COLO668 (cell line): ENCODE measurements at regions not wholly inside any gene's neighbourhood (a gene's known extent, or its start where the extent isn't known, plus 50 kb on each side); places are given as distances from the start of the nearest gene placed in this dataset.
"Not testable (repeated sequence)": the region's sequence is repeated elsewhere in the genome, so short reads cannot be mapped to it uniquely, and the experiment has no call there.

Source experiments
- DNase-seq: peaks from one replicate; lab custom pipeline; 2025; ENCODE audit not compliant: unreplicated experiment; lab: John Stamatoyannopoulos, UW

DNA sequence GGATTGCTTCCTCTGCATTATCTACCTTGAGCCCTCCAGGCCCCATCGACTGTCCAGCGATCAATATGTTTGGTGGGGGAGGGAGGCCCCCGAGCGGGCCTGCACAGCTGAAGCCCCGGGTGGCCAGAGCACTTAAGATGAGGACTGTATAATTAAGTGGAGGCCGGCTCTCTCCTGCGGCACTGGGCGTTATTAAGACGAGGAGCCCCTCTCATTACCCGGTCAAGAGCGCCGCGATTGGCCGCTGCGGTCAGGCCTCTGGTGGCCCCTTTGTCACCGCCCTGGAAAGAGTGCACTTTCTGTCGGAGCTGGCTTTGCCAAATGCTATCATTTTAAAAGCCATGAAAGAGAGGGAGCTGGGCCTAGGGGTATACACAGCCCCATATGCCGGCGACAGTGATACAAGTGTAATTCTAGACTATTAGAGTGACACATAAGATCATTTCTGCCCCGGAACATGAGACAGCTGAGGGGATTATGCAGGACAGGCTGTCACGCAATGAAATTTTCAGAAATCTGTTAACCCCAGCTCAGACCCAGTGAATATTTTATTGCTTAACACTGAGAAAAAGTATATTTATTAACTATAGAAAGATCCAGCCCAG is 106.3 kb upstream of the IRX1 start:
- no peak for DNase-seq

GRCh38 chr5:3484836-3485235 is 110.8 kb upstream of the IRX1 start:
- no peak for DNase-seq

GRCh38 chr5:3481175-3481574 is 114.5 kb upstream of the IRX1 start:
- DNase-seq, result no peak

DNA sequence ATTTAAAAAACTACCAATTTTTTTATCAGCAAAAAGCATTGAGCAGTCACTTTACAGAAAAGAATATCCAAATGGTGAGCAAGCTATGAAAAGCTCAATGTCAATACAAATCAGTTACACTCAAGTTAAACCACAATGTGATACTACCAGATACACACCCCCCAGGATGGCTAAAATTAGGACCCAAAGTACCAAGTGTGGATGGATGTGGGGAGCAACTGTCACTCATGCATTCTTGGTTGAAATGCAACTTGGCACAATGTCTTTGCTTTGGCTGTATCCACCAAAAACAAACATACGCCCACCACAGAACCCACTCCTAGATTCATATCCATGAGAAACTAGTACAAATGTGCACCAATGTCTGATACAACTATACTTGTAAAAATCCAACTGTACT is 120.0 kb upstream of the IRX1 start:
- DNase-seq, result no peak

- no peak for DNase-seq
Measured at GRCh38 chr5:3466392-3466791, 129.2 kb upstream of the IRX1 start.

GRCh38 chr5:3460416-3460815 is 135.2 kb upstream of the IRX1 start:
- DNase-seq, result no peak

DNA sequence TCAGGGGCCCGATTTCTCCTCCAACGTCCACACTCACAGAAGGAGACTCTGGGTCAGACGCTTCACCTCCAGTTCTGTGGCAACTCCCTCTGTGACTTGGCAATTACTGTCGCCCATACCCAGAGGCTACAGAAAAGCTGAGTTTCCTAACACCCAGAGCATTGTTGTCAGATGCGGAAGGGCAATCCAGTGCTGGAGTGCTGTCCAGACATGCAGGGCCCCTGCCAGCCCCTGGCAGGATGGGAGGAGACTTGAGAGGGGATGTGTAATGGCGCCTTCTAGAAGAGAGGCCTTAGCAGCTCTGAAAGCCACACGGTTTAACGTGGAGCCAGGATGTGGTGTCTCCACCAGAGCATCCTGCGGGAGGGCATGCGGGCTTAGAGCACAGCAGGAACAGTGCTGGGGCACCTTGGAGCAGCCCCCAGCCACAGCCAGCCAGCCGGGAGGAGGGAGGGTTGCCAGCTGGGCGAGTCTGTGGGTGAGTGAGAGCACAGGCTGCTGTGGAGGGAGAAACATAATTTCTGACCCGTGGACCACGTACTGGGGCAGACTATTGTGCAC is 139.4 kb upstream of the IRX1 start:
- no peak for DNase-seq

DNA sequence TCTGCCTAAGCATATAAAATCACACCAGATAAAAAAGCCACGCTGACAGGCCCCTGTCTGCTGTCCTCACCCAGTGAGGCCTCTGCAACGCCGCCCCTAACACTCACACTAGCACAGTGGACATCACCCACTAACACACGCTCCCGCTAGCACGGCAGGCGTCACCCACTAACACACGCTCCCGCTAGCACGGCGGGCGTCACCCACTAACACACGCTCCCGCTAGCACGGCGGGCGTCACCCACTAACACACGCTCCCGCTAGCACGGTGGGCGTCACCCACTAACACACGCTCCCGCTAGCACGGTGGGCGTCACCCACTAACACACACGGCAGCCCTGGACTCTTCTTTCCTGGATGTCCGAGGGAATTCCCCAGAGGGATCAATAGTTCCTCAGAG is 141.6 kb upstream of the IRX1 start:
- DNase-seq, result not testable (repeated sequence)

GRCh38 chr5:3452622-3453021 is 143.0 kb upstream of the IRX1 start:
- DNase-seq, result no peak

DNA sequence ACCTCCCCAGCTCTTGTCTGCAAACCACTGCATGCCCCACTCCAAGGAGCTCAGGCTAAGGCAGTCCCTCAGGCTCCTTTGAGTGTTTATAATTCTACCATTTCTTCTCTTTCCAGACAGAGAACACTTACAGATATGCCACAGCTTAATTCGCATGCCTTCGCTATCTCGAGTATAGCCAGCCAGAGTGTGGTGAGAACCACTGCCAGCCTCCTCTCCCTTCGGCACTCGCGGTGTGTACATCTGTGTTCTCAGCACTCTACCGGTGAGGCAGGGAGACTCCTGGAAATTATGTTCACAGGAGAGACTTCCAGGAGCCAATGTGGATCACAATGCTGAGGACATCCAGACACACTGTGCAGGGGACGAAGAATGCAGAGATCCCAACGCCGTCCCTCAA is 143.7 kb upstream of the IRX1 start:
- no peak for DNase-seq

DNA sequence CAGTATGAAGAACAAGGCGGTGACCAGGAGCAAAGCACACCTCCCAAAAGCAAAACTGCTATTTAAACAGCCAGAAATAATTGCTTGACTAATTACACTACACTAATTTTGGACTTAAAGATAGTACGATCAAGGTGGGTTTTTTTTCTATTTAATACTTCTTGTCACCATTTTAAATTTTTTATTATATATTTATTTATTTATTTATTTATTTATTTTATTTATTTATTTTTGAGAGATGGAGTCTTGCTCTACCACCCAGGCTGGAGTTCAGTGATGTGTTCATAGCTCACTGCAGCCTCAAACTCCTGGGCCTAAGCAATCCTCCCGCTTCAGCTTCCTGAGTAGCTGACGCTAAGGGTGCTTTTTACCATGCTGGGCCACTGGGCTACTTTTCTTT is 146.2 kb upstream of the IRX1 start:
- no peak for DNase-seq

- DNase-seq, result no peak
Measured at GRCh38 chr5:3446410-3446809, 149.2 kb upstream of the IRX1 start.

- not testable (repeated sequence) for DNase-seq
Measured at GRCh38 chr5:3445517-3445916, 150.1 kb upstream of the IRX1 start.

DNA sequence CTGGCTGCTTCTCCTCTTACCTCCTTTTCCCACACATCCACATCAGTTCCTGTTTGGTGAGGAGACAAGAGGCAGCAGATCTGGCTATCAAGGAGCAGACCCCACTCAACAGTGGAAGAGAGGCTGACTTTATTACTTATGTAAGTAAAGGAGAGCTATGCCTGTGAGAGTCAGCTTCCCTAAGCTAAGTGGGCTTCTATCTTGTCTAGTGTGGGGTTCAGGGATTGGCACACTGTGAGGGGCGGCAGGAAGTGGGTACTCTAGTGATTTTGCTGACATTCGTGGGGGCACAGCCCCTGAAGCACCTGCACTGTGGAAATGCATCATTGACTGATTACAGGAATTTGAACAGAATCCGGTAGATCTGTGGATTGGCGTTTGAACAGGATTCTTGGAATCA is 163.5 kb upstream of the IRX1 start:
- no peak for DNase-seq

DNA sequence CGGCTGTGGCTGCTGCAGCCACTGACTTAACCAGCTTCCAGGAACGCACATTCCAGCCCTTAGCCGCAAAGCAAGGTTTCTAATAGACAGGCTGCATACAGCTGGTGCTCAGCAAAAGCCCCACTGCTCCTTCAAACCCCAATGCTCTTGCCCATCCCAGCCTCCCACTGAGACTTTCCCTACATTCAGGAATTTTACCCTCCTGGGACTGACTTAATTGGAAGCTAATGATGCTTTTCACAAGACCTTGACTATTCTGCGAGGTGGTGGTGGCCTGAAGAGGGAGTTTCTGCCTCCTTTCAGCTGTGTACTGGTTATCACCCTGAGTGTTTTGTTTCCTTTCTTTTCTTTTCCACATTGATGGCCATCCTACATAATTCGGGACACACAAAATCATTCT is 164.9 kb upstream of the IRX1 start:
- DNase-seq, result no peak

DNA sequence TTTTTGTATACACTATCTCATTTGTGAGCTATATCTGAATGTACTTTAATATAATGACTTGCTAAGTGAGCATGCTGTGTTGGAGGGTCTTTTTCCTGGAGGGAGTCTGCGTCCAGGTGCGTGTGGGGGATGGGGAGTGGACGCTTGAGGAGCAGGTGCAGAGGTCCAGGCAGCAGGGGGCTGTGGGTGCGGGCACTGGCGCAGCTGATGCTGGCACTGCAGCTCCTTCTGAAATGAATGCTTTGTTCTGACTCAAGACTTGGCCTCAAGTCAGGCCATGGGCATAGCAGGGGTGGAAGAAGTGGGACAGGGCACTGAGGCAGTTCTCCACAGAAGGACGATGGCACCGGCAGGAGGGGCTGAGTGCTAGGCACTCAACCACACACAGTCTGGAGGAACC is 165.7 kb upstream of the IRX1 start:
- no peak for DNase-seq

DNA sequence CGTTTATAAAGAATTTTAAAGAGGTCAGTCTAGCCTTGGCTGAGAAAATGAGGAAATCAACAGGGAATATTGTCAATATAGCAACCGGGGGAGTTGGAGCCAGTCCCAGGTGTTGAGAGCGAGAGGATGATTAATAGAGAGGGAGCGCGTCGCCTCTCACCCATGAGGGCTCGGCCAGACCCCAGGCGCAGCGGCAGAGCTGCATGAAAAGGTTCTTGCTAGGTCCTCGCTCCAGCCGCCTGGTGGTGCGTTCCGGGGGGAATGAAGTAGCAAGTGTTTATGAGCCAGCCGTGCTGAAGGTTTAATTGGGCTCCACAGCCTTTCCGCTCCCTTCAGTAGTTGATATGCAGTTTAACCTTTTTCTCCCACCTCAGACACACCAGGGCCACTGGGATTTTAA is 167.3 kb upstream of the IRX1 start:
- no peak for DNase-seq

DNA sequence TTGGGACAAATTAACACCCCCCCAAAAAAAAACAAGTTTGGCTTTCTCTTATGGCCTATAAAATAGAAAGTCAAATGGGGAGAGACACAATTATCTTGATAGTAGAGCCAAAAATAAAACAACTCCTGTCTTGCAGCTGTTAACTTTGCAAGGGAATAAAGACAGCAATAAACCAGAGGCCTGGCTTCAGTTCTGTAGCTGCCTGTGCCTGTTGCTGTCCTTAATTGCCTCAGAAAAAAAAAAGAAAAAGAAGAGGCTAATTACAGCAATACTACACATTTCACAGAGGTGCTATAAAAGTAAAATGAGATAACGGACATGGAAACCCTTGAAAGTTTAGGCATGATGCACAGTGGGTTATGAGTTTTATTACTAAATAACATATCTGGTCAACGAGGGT is 170.7 kb upstream of the IRX1 start:
- no peak for DNase-seq

DNA sequence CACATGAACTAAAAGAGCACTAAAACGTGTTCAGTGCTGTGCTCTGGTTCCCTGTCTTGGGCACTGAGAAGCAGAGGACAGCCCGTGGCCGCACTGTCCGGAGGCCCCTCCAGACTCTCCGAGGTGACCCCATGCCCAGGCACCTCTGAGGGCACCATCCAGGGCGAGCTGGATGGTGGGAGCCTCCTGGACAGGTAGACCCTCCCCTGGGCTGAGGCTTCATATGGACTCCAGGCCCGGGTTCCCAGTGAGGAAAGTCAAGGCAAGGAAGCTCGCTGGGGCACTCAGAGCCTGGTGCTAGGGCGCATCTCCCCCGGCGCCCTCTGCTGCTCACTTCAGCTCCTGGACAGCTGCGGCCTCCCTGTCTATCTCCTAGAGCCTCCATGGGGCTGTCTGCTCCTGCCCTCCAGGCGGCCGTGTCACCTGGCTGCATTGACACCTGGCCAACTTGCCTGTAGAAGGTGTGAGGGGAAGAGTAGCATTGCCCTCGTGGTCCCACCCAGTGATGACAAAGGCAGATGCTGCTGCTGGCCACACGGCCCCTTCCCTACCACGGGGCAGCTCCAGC is 178.2 kb upstream of the IRX1 start:
- DNase-seq, result no peak

DNA sequence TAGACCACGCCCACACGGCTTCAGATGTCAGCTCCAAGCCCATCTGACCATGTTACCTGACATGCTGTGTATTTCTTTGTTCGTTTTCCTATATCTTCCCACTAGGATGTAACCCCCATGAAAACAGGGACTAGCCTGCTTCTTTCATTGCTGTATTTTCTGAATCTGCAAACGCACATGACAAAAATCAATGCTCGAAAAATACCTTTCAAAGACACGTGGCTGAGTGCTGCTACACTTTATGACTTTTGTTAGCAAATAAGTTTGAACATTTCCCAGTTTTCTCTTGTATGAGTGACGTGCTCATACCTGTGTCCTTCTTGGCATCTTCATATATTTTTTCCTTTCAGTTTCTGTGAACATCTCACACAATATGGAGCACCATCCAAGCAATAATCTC is 181.3 kb upstream of the IRX1 start:
- DNase-seq, result no peak

- DNase-seq, result no peak
Measured at GRCh38 chr5:3412146-3412545, 183.5 kb upstream of the IRX1 start.

DNA sequence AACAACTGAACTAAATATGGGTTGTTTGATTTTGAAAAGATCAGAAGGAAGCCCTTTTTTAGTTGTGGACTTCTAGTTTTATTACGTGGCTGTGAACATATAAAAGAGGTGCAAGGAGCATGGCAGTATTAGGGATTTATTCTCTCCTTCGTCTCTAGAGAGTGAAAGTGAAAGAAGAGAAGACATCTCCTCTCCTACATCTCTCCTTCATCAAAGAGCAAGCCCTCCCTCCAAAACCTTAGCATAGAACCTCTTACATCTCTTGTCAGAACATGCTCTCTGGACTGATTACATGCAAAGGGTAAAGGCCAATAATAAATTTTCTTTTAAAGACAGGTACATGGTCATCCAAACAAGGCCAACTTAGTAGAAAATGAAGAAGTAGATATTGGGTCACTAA is 184.3 kb upstream of the IRX1 start:
- DNase-seq, result no peak

DNA sequence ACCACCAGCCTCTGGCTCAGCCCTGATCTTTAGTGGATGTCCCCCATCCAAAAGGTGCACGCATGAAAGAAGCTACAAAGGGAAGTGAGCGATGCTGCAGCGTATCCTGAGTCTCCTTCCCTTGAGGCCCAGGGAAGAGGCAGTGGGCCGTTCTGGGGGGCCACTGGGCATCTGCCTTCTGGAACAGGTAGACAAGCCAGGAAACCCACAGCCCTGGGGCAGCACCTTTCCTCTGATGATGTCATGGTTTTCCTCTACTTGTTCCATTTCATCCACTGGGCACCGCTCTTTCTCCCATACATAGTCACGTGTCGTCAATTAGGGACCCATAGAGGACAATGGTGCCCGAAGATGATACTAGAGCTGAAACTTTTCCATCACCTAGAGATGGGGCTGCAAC is 194.0 kb upstream of the IRX1 start:
- DNase-seq, result no peak
